NB4 (cell line): ENCODE measurements at regions not wholly inside any gene's neighbourhood (a gene's known extent, or its start where the extent isn't known, plus 50 kb on each side); places are given as distances from the start of the nearest gene placed in this dataset.

ENCODE experiments used
- CTCF ChIP-seq: IDR thresholded peaks from one replicate; pipeline ENCODE4 v1.5.1; 2012; ENCODE audit warnings: low read depth, low read length
- MYC ChIP-seq: IDR thresholded peaks from 2 replicates; pipeline ENCODE4 v1.6.1; 2011; ENCODE audit warnings: low read depth, low read length
- POLR2A ChIP-seq: IDR thresholded peaks from 2 replicates; pipeline ENCODE4 v1.6.1; 2011; ENCODE audit warnings: mild to moderate bottlenecking; ENCODE audit not compliant: insufficient read length; ENCODE audit errors: extremely low read depth

- no peak for TF ChIP-seq POLR2A
- TF ChIP-seq CTCF, result no peak
- TF ChIP-seq MYC, result no peak
Measured at GRCh38 chr2:2822143-2822542, 491.1 kb upstream of the MYT1L start.
